ENCODE measurements at regions not wholly inside any gene's neighbourhood (a gene's known extent, or its start where the extent isn't known, plus 50 kb on each side); places are given as distances from the start of the nearest gene placed in this dataset.
"Not testable (repeated sequence)": the region's sequence is repeated elsewhere in the genome, so short reads cannot be mapped to it uniquely, and the experiment has no call there.

DNA sequence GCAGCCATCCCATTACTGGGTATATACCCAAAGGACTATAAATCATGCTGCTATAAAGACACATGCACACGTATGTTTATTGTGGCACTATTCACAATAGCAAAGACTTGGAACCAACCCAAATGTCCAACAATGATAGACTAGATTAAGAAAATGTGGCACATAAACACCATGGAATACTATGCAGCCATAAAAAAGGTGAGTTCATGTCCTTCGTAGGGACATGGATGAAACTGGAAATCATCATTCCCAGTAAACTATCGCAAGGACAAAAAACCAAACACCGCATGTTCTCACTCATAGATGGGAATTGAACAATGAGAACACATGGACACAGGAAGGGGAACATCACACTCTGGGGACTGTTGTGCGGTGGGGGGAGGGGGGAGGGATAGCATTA is 550.4 kb upstream of the ID2 start:
- not testable (repeated sequence) for DNase-seq (ENCODE audit: low read depth, low spot score); H3K27ac ChIP-seq (ENCODE audit: low read length); H3K27me3 ChIP-seq (ENCODE audit: control insufficient read depth, insufficient read depth, low read length); H3K4me3 ChIP-seq (ENCODE audit: low read length); H3K36me3 ChIP-seq (ENCODE audit: control insufficient read depth, insufficient read depth, low read length); H3K9me3 ChIP-seq (ENCODE audit: control insufficient read depth, insufficient read depth, low read length); H3K4me1 ChIP-seq (ENCODE audit: control insufficient read depth, insufficient read depth, low read length)
- no CpG with 5 or more reads among the region's 5 CpGs for WGBS (ENCODE audit: insufficient coverage, insufficient read length)

DNA sequence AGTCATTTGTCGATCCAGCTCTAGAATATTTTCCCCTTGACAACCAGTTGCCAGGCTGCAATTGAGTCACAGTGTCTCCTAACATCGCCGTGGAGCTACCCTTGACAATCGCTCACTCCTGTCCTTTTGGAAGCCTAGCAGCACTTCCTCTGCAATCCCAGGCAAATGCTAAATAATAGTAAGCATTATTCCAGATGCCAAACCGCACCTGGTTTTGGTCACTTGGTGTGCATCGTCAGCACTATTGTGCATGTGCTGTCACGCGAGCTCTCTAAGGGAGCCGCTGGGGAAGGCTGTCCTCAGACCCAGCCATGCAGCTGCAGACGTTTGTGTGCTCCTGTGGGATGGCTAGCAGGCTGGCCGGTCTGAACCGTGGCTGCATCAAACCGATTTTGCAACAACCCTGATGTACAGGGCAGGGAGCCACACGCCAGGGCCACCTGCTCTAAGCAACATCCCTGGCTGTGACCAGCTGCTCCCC is 549.5 kb upstream of the ID2 start:
- no peak for DNase-seq (ENCODE audit: low read depth, low spot score)
- Histone ChIP-seq H3K36me3 (ENCODE audit: control insufficient read depth, insufficient read depth, low read length) (no peaks in the 10 kb centered on the region), H3K27ac (ENCODE audit: low read length) (no peak overlapping the region), H3K9me3 (ENCODE audit: control insufficient read depth, insufficient read depth, low read length) (no peaks in the 10 kb centered on the region), H3K4me1 (ENCODE audit: control insufficient read depth, insufficient read depth, low read length) (no peaks in the 10 kb centered on the region), H3K4me3 (ENCODE audit: low read length) (no peak overlapping the region), H3K27me3 (ENCODE audit: control insufficient read depth, insufficient read depth, low read length) (no peaks in the 10 kb centered on the region)
- WGBS (ENCODE audit: insufficient coverage, insufficient read length): no CpG with 5 or more reads among the region's 14 CpGs

DNA sequence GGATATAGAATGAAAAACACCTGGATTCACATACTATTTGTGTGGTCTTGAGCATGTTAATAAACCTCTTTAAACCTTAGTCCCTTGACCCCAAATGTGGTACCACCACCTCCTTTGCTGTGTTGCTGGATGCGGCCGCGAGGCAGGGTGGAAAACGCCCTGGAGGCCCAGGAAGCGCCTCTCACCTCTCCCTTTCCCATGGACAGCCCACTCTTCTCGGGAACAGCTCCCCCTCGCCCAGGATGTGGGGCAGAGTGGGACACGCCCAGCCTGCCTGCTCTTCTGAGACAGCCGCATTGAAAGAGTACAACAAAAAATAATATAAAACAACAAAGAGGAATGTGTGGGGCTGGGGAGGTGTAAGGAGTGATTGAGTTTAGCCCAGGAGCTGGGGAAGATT is 549.0 kb upstream of the ID2 start:
- no peak for DNase-seq (ENCODE audit: low read depth, low spot score)
- Histone ChIP-seq H3K4me1 (ENCODE audit: control insufficient read depth, insufficient read depth, low read length) (no peaks in the 10 kb centered on the region), H3K27ac (ENCODE audit: low read length) (no peak overlapping the region), H3K4me3 (ENCODE audit: low read length) (no peak overlapping the region), H3K27me3 (ENCODE audit: control insufficient read depth, insufficient read depth, low read length) (no peaks in the 10 kb centered on the region), H3K36me3 (ENCODE audit: control insufficient read depth, insufficient read depth, low read length) (no peaks in the 10 kb centered on the region), H3K9me3 (ENCODE audit: control insufficient read depth, insufficient read depth, low read length) (no peaks in the 10 kb centered on the region)
- WGBS (ENCODE audit: insufficient coverage, insufficient read length): no CpG with 5 or more reads among the region's 9 CpGs

DNA sequence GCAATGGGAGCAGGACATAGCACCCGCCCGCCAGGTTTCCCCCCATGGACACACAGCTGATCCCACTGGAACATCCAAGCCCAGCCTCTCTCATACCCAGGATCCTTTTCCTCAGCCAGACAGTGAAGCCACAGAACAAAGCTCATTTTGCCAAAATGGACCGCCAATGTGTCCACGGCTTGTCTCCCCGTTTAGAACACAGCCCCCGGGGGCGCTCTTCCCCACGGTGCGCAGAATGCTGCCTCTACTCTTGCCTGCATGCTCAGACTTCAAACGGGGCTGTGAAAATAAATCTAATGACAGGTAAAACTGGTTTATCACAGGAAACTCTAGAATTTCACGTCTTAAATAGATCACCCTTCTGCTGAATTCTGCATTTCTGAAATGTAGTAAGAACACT is 548.5 kb upstream of the ID2 start:
- DNase-seq (ENCODE audit: low read depth, low spot score): no peak
- WGBS (ENCODE audit: insufficient coverage, insufficient read length): no CpG with 5 or more reads among the region's 11 CpGs
- Histone ChIP-seq H3K27me3 (ENCODE audit: control insufficient read depth, insufficient read depth, low read length) (no peaks in the 10 kb centered on the region), H3K4me1 (ENCODE audit: control insufficient read depth, insufficient read depth, low read length) (no peaks in the 10 kb centered on the region), H3K9me3 (ENCODE audit: control insufficient read depth, insufficient read depth, low read length) (no peaks in the 10 kb centered on the region), H3K4me3 (ENCODE audit: low read length) (no peak overlapping the region), H3K36me3 (ENCODE audit: control insufficient read depth, insufficient read depth, low read length) (no peaks in the 10 kb centered on the region), H3K27ac (ENCODE audit: low read length) (no peak overlapping the region)

DNA sequence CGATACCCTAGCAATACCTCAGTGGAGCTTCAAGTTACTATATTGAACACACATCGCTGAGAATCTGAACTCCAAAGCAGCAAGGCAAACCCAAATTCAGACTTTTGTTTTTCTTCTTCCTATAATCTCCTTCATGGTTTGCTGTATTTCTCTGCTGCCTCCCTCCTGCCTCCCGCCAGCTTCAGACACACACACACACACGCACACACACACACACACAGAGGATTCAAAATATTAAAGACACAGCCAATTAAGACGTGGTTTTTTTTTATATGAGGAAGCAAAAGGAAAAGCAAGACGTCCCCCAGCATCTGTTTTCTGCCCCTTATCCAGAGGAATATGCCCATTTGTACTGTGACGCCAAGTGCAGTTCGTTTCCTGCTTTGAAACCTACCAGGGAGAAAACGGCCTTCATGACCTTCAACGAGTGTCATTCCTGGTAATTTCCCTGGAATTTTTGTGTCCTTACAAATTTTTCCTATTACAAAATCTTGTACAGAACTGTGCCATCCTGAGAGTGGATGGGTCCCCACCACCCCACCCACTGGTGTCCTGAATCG is 547.9 kb upstream of the ID2 start:
- Histone ChIP-seq H3K9me3 (ENCODE audit: control insufficient read depth, insufficient read depth, low read length) (no peaks in the 10 kb centered on the region), H3K27ac (ENCODE audit: low read length) (no peak overlapping the region), H3K4me1 (ENCODE audit: control insufficient read depth, insufficient read depth, low read length) (no peaks in the 10 kb centered on the region), H3K4me3 (ENCODE audit: low read length) (no peak overlapping the region), H3K27me3 (ENCODE audit: control insufficient read depth, insufficient read depth, low read length) (no peaks in the 10 kb centered on the region), H3K36me3 (ENCODE audit: control insufficient read depth, insufficient read depth, low read length) (no peaks in the 10 kb centered on the region)
- DNase-seq (ENCODE audit: low read depth, low spot score): no peak
- no CpG with 5 or more reads among the region's 11 CpGs for WGBS (ENCODE audit: insufficient coverage, insufficient read length)

DNA sequence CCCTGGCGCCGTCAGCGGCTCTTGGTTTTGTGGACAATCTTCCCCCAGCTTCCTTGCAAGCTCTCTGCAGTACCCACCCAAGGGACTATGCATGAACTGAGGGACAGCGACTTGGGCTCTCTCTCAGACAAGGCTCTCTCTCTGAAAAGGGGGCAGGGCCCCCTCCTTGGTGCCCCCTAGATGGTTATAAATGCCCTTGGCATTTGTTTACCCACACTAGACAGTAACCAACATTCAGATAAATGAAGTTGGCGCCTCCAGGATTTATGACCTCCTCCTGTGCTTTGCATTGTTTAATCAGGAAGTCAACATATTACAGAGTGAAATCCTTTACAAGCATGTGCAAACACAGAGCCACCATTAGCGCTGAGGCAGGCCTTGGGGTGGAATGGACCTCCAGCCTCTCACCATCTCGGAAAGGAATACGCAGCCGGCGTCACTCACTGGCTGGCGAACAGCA is 547.4 kb upstream of the ID2 start:
- Histone ChIP-seq H3K4me3 (ENCODE audit: low read length) (no peak overlapping the region), H3K27ac (ENCODE audit: low read length) (no peak overlapping the region), H3K9me3 (ENCODE audit: control insufficient read depth, insufficient read depth, low read length) (no peaks in the 10 kb centered on the region), H3K4me1 (ENCODE audit: control insufficient read depth, insufficient read depth, low read length) (no peaks in the 10 kb centered on the region), H3K36me3 (ENCODE audit: control insufficient read depth, insufficient read depth, low read length) (no peaks in the 10 kb centered on the region), H3K27me3 (ENCODE audit: control insufficient read depth, insufficient read depth, low read length) (no peaks in the 10 kb centered on the region)
- WGBS (ENCODE audit: insufficient coverage, insufficient read length): no CpG with 5 or more reads among the region's 11 CpGs
- no peak for DNase-seq (ENCODE audit: low read depth, low spot score)

DNA sequence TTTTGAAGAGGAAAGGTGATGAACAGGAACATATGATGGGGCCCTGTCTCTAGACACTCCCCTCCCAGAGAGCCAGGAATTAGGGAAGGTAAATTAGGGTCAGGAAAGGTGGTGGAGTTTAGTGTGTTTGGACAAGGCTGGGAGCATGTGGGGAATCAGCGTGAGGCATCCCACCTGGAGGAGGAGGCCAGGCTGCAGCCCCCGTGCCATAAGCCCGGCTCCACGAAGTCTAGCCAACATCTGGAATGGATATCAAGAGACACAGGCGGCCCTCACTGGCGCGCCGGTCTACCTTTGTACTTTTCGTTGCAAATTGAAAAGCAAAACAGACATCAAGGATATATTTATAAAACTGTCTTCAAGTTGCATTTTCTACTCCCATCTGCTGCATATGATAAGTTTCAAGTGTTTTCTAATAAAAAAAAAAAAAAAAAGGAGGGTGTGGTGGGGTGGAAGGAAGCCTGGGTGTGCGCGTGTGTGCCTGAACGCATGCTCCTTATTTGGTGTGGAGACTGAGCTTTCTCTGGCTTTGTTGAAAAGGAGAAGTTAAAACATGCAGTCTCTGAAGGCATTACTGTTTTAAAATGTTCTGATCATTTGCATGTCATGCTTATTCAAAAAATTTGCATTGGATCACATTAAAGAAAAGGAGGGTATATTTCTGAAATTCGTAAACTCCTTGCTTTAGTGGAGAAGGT is 546.7 kb upstream of the ID2 start:
- no CpG with 5 or more reads among the region's 13 CpGs for WGBS (ENCODE audit: insufficient coverage, insufficient read length)
- Histone ChIP-seq H3K4me3 (ENCODE audit: low read length) (no peak overlapping the region), H3K27ac (ENCODE audit: low read length) (no peak overlapping the region), H3K27me3 (ENCODE audit: control insufficient read depth, insufficient read depth, low read length) (no peaks in the 10 kb centered on the region), H3K36me3 (ENCODE audit: control insufficient read depth, insufficient read depth, low read length) (no peaks in the 10 kb centered on the region), H3K9me3 (ENCODE audit: control insufficient read depth, insufficient read depth, low read length) (no peaks in the 10 kb centered on the region), H3K4me1 (ENCODE audit: control insufficient read depth, insufficient read depth, low read length) (no peaks in the 10 kb centered on the region)
- no peak for DNase-seq (ENCODE audit: low read depth, low spot score)

DNA sequence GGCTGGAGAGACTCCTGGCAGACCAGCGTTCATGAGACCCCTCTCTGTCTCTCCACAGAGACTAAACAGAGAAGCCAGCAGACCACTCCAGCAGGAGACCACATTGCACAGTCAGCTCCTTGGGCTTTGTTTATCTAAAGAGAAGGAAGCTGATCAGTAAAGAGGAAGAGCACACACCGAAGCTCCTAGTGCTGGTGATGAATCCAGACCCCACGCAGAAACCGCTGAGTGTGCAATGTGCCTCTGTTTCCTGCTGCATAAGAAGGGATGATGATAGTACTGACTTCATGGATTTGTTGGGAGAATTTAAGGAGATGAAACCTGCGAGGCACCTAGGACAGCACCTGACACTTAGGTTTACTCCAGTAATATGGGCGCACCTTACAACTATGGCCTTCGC is 544.1 kb upstream of the ID2 start:
- H3K4me1 ChIP-seq (ENCODE audit: control insufficient read depth, insufficient read depth, low read length): no peaks in the 10 kb centered on the region
- no peaks in the 10 kb centered on the region for H3K36me3 ChIP-seq (ENCODE audit: control insufficient read depth, insufficient read depth, low read length)
- H3K4me3 ChIP-seq (ENCODE audit: low read length): no peak overlapping the region
- H3K27me3 ChIP-seq (ENCODE audit: control insufficient read depth, insufficient read depth, low read length): no peaks in the 10 kb centered on the region
- no peak overlapping the region for H3K27ac ChIP-seq (ENCODE audit: low read length)
- no peaks in the 10 kb centered on the region for H3K9me3 ChIP-seq (ENCODE audit: control insufficient read depth, insufficient read depth, low read length)
- no peak for DNase-seq (ENCODE audit: low read depth, low spot score)
- no CpG with 5 or more reads among the region's 7 CpGs for WGBS (ENCODE audit: insufficient coverage, insufficient read length)

DNA sequence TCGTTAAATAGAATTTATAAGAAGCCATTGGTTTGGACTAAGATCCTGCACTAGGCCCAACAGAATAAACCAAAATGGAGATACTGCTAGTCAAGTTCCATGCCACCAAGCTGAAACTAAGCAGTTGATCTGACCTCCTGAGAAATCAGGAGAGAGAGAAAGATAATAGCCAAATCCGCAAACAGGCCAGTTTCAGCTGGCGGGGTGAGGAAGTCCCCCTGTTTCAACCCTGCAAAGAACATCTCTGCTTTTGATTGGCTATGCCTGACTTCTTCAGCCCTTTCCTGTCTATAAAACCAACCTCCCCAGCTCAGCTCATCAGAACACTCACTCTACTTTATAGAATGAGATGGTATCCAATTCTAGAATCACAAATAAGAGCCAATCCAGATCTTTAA is 543.3 kb upstream of the ID2 start:
- DNase-seq (ENCODE audit: low read depth, low spot score): no peak
- no peak overlapping the region for H3K27ac ChIP-seq (ENCODE audit: low read length)
- no peak overlapping the region for H3K4me3 ChIP-seq (ENCODE audit: low read length)
- no peaks in the 10 kb centered on the region for H3K4me1 ChIP-seq (ENCODE audit: control insufficient read depth, insufficient read depth, low read length)
- H3K36me3 ChIP-seq (ENCODE audit: control insufficient read depth, insufficient read depth, low read length): no peaks in the 10 kb centered on the region
- no peaks in the 10 kb centered on the region for H3K9me3 ChIP-seq (ENCODE audit: control insufficient read depth, insufficient read depth, low read length)
- WGBS (ENCODE audit: insufficient coverage, insufficient read length): no CpG with 5 or more reads among the region's 3 CpGs
- H3K27me3 ChIP-seq (ENCODE audit: control insufficient read depth, insufficient read depth, low read length): no peaks in the 10 kb centered on the region

DNA sequence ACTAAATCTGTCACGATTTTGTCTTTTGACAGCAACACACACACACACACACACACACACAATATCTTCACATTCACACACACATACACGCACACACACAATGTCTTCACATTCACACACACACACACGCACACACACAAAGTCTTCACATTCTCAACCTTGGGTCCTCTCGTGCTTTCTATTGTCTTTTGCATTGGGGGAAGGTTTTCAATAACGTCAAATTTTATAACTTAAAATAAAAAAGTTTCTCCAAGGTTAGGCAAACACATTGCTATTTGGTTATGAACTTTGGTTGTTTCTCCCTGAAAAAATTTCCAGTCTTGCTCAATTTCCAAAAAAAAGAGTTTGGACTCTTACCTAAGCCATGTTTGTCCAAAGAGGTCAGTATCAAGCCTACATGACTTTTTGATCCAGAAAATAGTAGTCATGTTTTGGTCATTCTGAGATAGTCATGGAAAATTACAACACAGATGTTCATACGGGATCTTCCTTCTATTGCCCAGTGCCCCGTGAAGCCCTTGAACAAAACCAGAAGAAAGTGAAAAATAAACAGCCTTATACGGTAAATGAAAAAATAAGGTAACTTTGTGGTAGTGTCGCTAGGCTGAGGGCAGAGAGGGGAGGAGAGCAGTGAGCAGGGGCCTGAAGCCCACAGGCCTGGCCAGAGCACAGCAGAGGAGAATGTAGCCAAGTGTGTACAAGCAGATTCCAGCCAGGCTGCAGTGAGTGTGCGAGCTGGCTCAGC is 542.8 kb upstream of the ID2 start:
- DNase-seq (ENCODE audit: low read depth, low spot score): no peak
- no peak overlapping the region for H3K27ac ChIP-seq (ENCODE audit: low read length)

More for the DNA sequence above, 542.8 kb upstream of the ID2 start:
- Histone ChIP-seq H3K36me3 (ENCODE audit: control insufficient read depth, insufficient read depth, low read length) (no peaks in the 10 kb centered on the region), H3K27me3 (ENCODE audit: control insufficient read depth, insufficient read depth, low read length) (no peaks in the 10 kb centered on the region), H3K4me3 (ENCODE audit: low read length) (no peak overlapping the region; the same call in 1 of the 2 replicates), H3K4me1 (ENCODE audit: control insufficient read depth, insufficient read depth, low read length) (no peaks in the 10 kb centered on the region), H3K9me3 (ENCODE audit: control insufficient read depth, insufficient read depth, low read length) (no peaks in the 10 kb centered on the region)
- 100% methylated on average over 2 of the region's 10 CpGs for WGBS (ENCODE audit: insufficient coverage, insufficient read length)

Measured in iPS DF 6.9 (cell line).